Hepatocyte (in vitro differentiated cells): ENCODE measurements at regions not wholly inside any gene's neighbourhood (a gene's known extent, or its start where the extent isn't known, plus 50 kb on each side); places are given as distances from the start of the nearest gene placed in this dataset.
"Not testable (repeated sequence)": the region's sequence is repeated elsewhere in the genome, so short reads cannot be mapped to it uniquely, and the experiment has no call there.

Experiments
- DNase-seq: peaks from one replicate; pipeline ENCODE4 v3.0.0-alpha.2; 2016; ENCODE audit warnings: low spot score
- H2AFZ ChIP-seq: fragments of 200-600 bp; sonication (generic); 2 replicates; pipeline ENCODE4 v1.6.0; 2016; ENCODE audit warnings: antibody characterized with exemption, mild to moderate bottlenecking
- H3K27ac ChIP-seq: fragments of 200-600 bp; sonication (generic); 2 replicates; pipeline ENCODE4 v1.5.1; 2016; ENCODE audit warnings: mild to moderate bottlenecking
- H3K27me3 ChIP-seq: fragments of 200-600 bp; sonication (generic); 2 replicates; pipeline ENCODE4 v1.6.1; 2016
- H3K36me3 ChIP-seq: fragments of 200-600 bp; sonication (generic); replicated peaks from 2 replicates; pipeline ENCODE4 v1.5.1; 2016; ENCODE audit warnings: low read depth; ENCODE audit not compliant: insufficient read depth
- H3K4me1 ChIP-seq: fragments of 200-600 bp; sonication (generic); 2 replicates; pipeline ENCODE4 v1.5.1; 2016; ENCODE audit warnings: mild to moderate bottlenecking, moderate library complexity; ENCODE audit not compliant: insufficient read depth
- H3K4me2 ChIP-seq: fragments of 200-600 bp; sonication (generic); 2 replicates; pipeline ENCODE4 v1.6.0; 2016
- H3K4me3 ChIP-seq: fragments of 200-600 bp; sonication (generic); 2 replicates; pipeline ENCODE4 v1.5.1; 2016; ENCODE audit warnings: mild to moderate bottlenecking
- H3K79me2 ChIP-seq: fragments of 200-600 bp; sonication (generic); 2 replicates; pipeline ENCODE4 v1.6.0; 2017; ENCODE audit warnings: mild to moderate bottlenecking
- H3K9me2 ChIP-seq: fragments of 200-600 bp; sonication (generic); replicated peaks from 2 replicates; pipeline ENCODE4 v1.6.0; 2017; ENCODE audit warnings: mild to moderate bottlenecking; ENCODE audit not compliant: insufficient read depth
- H3K9me3 ChIP-seq: fragments of 200-600 bp; sonication (generic); 2 replicates; pipeline ENCODE4 v1.5.1; 2016; ENCODE audit warnings: low read depth, mild to moderate bottlenecking
- H4K20me1 ChIP-seq: fragments of 200-600 bp; sonication (generic); 2 replicates; pipeline ENCODE4 v1.6.0; 2016; ENCODE audit warnings: mild to moderate bottlenecking; ENCODE audit not compliant: insufficient read depth, poor library complexity, severe bottlenecking
- CTCF ChIP-seq: fragments of 200-600 bp; sonication (generic); IDR thresholded peaks from 2 replicates; pipeline ENCODE4 v1.5.1; 2016; ENCODE audit warnings: antibody characterized with exemption, mild to moderate bottlenecking; ENCODE audit not compliant: poor library complexity
- EZH2 ChIP-seq: fragments of 200-600 bp; sonication (generic); IDR thresholded peaks from 2 replicates; pipeline ENCODE4 v1.6.1; 2016; ENCODE audit warnings: antibody characterized with exemption, mild to moderate bottlenecking, borderline replicate concordance
- EZH2phosphoT487 ChIP-seq: fragments of 200-600 bp; sonication (generic); IDR thresholded peaks from one replicate; pipeline ENCODE4 v1.6.1; 2018; ENCODE audit warnings: antibody characterized with exemption, mild to moderate bottlenecking, low read depth, moderate library complexity; ENCODE audit not compliant: unreplicated experiment, severe bottlenecking
- WGBS: methylation state at CpG from one replicate; pipeline ENCODE4 v1.1.6; 2016; ENCODE audit warnings: low lambda C conversion rate; ENCODE audit errors: missing lambda C conversion rate; 5-methylcytosine and 5-hydroxymethylcytosine counted together

- Histone ChIP-seq H4K20me1 (no peaks in the 10 kb centered on the region), H3K9me2 (no peaks in the 10 kb centered on the region), H3K79me2 (no peaks in the 10 kb centered on the region), H3K27ac (no peak overlapping the region), H3K27me3 (no peaks in the 10 kb centered on the region), H3K36me3 (no peaks in the 10 kb centered on the region), H3K4me1 (no peaks in the 10 kb centered on the region), H2AFZ (no peak overlapping the region), H3K4me3 (no peak overlapping the region), H3K9me3 (no peaks in the 10 kb centered on the region), H3K4me2 (no peak overlapping the region)
- TF ChIP-seq CTCF (no peak), EZH2 (no peak), EZH2phosphoT487 (no peak)
- DNase-seq, result no peak
Observed at GRCh38 chr6:71676298-71676697, 210.1 kb upstream of the RIMS1 start.

GRCh38 chr6:71678091-71678490 is 208.3 kb upstream of the RIMS1 start:
- Histone ChIP-seq H2AFZ (no peak overlapping the region), H3K4me1 (no peaks in the 10 kb centered on the region), H3K36me3 (no peaks in the 10 kb centered on the region), H4K20me1 (no peaks in the 10 kb centered on the region), H3K27ac (no peak overlapping the region), H3K79me2 (no peaks in the 10 kb centered on the region), H3K4me3 (no peak overlapping the region), H3K9me3 (no peaks in the 10 kb centered on the region), H3K4me2 (no peak overlapping the region), H3K9me2 (no peaks in the 10 kb centered on the region), H3K27me3 (no peaks in the 10 kb centered on the region)
- DNase-seq, result no peak
- WGBS, result 93% methylated on average over 3 of the region's 3 CpGs
- TF ChIP-seq EZH2 (no peak), CTCF (no peak), EZH2phosphoT487 (no peak)

- Histone ChIP-seq H3K27ac (no peak overlapping the region), H3K4me1 (no peaks in the 10 kb centered on the region), H2AFZ (no peak overlapping the region), H3K4me3 (no peak overlapping the region), H3K4me2 (no peak overlapping the region), H4K20me1 (no peaks in the 10 kb centered on the region), H3K9me2 (no peaks in the 10 kb centered on the region), H3K79me2 (no peaks in the 10 kb centered on the region), H3K9me3 (no peaks in the 10 kb centered on the region), H3K36me3 (no peaks in the 10 kb centered on the region), H3K27me3 (no peaks in the 10 kb centered on the region)
- no peak for TF ChIP-seq EZH2phosphoT487
- 54% methylated on average over 2 of the region's 2 CpGs for WGBS
- DNase-seq, result no peak
Observed at GRCh38 chr6:71681234-71681867, 205.0 kb upstream of the RIMS1 start.

GRCh38 chr6:71686021-71686677 is 200.2 kb upstream of the RIMS1 start:
- not testable (repeated sequence) for DNase-seq, H2AFZ ChIP-seq, H3K27ac ChIP-seq, H3K4me1 ChIP-seq, H3K9me3 ChIP-seq, H3K4me2 ChIP-seq, H3K4me3 ChIP-seq, H4K20me1 ChIP-seq, H3K79me2 ChIP-seq, H3K27me3 ChIP-seq, H3K9me2 ChIP-seq, H3K36me3 ChIP-seq
- WGBS, result 95% methylated on average over 23 of the region's 23 CpGs
